ENCODE measurements at regions not wholly inside any gene's neighbourhood (a gene's known extent, or its start where the extent isn't known, plus 50 kb on each side); places are given as distances from the start of the nearest gene placed in this dataset.

GRCh38 chr5:5798462-5798861 lies 376.0 kb downstream of the ICE1 start:
- DNase-seq (ENCODE audit: low read depth), result no peak

- no peak for DNase-seq (ENCODE audit: low read depth)
These were observed 375.6 kb downstream of the ICE1 start for GRCh38 chr5:5798041-5798440.

- DNase-seq (ENCODE audit: low read depth), result no peak
These were observed 372.7 kb downstream of the ICE1 start for GRCh38 chr5:5795074-5795771.

GRCh38 chr5:5794118-5794560 lies 371.7 kb downstream of the ICE1 start:
- no peak for DNase-seq (ENCODE audit: low read depth)

GRCh38 chr5:5793242-5794117 lies 371.0 kb downstream of the ICE1 start:
- no peak for DNase-seq (ENCODE audit: low read depth)

- DNase-seq (ENCODE audit: low read depth), result no peak
These were observed 369.6 kb downstream of the ICE1 start for GRCh38 chr5:5792106-5792505.

- no peak for DNase-seq (ENCODE audit: low read depth)
These were observed 366.3 kb downstream of the ICE1 start for GRCh38 chr5:5788793-5789192.

- DNase-seq (ENCODE audit: low read depth), result no peak
These were observed 364.9 kb downstream of the ICE1 start for GRCh38 chr5:5787373-5787772.

GRCh38 chr5:5784101-5784500 lies 361.6 kb downstream of the ICE1 start:
- no peak for DNase-seq (ENCODE audit: low read depth)

GRCh38 chr5:5783021-5783420 lies 360.5 kb downstream of the ICE1 start:
- DNase-seq (ENCODE audit: low read depth), result no peak

GRCh38 chr5:5782402-5782801 lies 359.9 kb downstream of the ICE1 start:
- no peak for DNase-seq (ENCODE audit: low read depth)

- DNase-seq (ENCODE audit: low read depth), result no peak
These were observed 358.9 kb downstream of the ICE1 start for GRCh38 chr5:5781335-5781734.

- DNase-seq (ENCODE audit: low read depth), result no peak
These were observed 357.8 kb downstream of the ICE1 start for GRCh38 chr5:5780253-5780652.

- no peak for DNase-seq (ENCODE audit: low read depth)
These were observed 354.5 kb downstream of the ICE1 start for GRCh38 chr5:5777013-5777412.

- no peak for DNase-seq (ENCODE audit: low read depth)
These were observed 349.7 kb downstream of the ICE1 start for GRCh38 chr5:5772202-5772601.

GRCh38 chr5:5770825-5771224 lies 348.3 kb downstream of the ICE1 start:
- DNase-seq (ENCODE audit: low read depth), result no peak

- no peak for DNase-seq (ENCODE audit: low read depth)
These were observed 344.9 kb downstream of the ICE1 start for GRCh38 chr5:5767286-5767928.

GRCh38 chr5:5765066-5765850 lies 342.8 kb downstream of the ICE1 start:
- DNase-seq (ENCODE audit: low read depth), result no peak

GRCh38 chr5:5764246-5764645 lies 341.8 kb downstream of the ICE1 start:
- no peak for DNase-seq (ENCODE audit: low read depth)

GRCh38 chr5:5756762-5757161 lies 334.3 kb downstream of the ICE1 start:
- DNase-seq (ENCODE audit: low read depth), result no peak

- no peak for DNase-seq (ENCODE audit: low read depth)
These were observed 333.4 kb downstream of the ICE1 start for GRCh38 chr5:5755888-5756287.

- no peak for DNase-seq (ENCODE audit: low read depth)
These were observed 330.4 kb downstream of the ICE1 start for GRCh38 chr5:5752844-5753243.
